DOHH2 (cell line): ENCODE measurements at regions not wholly inside any gene's neighbourhood (a gene's known extent, or its start where the extent isn't known, plus 50 kb on each side); places are given as distances from the start of the nearest gene placed in this dataset.

Experiments
- H3F3A ChIP-seq: fragments of 200-600 bp; sonication (generic), shearing (Covaris generic); 2 replicates; pipeline ENCODE4 v1.6.0; 2016; ENCODE audit warnings: antibody characterized with exemption, mild to moderate bottlenecking; ENCODE audit not compliant: control insufficient read depth, insufficient read depth
- H3K27ac ChIP-seq: fragments of 200-600 bp; sonication (generic); 2 replicates; pipeline ENCODE4 v1.5.1; 2014; ENCODE audit warnings: low read depth, mild to moderate bottlenecking, low read length, moderate library complexity
- H3K27me3 ChIP-seq: fragments of 200-600 bp; sonication (generic); 2 replicates; pipeline ENCODE4 v1.6.1; 2014; ENCODE audit warnings: mild to moderate bottlenecking, low read length, mixed read lengths; ENCODE audit not compliant: control insufficient read depth
- H3K36me3 ChIP-seq: fragments of 200-600 bp; sonication (generic); 2 replicates; pipeline ENCODE4 v1.6.1; 2014; ENCODE audit warnings: mild to moderate bottlenecking, low read length, moderate library complexity, mixed read lengths; ENCODE audit not compliant: control insufficient read depth
- H3K4me1 ChIP-seq: fragments of 200-600 bp; sonication (generic); 2 replicates; pipeline ENCODE4 v1.6.1; 2014; ENCODE audit warnings: mild to moderate bottlenecking, low read length, mixed read lengths; ENCODE audit not compliant: control insufficient read depth
- H3K4me2 ChIP-seq: fragments of 200-600 bp; sonication (generic); 2 replicates; pipeline ENCODE4 v1.6.0; 2014; ENCODE audit warnings: mild to moderate bottlenecking, low read length, moderate library complexity
- H3K4me3 ChIP-seq: fragments of 200-600 bp; sonication (generic); 2 replicates; pipeline ENCODE4 v1.5.1; 2014; ENCODE audit warnings: mild to moderate bottlenecking, low read length, mixed read lengths
- H3K79me2 ChIP-seq: fragments of 200-600 bp; sonication (generic); 2 replicates; pipeline ENCODE4 v1.6.1; 2014; ENCODE audit warnings: mild to moderate bottlenecking, low read length, mixed read lengths; ENCODE audit not compliant: control insufficient read depth
- H3K9me2 ChIP-seq: fragments of 200-600 bp; sonication (generic); replicated peaks from 2 replicates; pipeline ENCODE4 v1.6.1; 2014; ENCODE audit warnings: mild to moderate bottlenecking, low read length, mixed read lengths; ENCODE audit not compliant: control insufficient read depth
- H3K9me3 ChIP-seq: fragments of 200-600 bp; sonication (generic); 2 replicates; pipeline ENCODE4 v1.6.1; 2014; ENCODE audit warnings: antibody characterized with exemption, low read length, mixed read lengths; ENCODE audit not compliant: control insufficient read depth, insufficient read depth
- H4K20me1 ChIP-seq: fragments of 200-600 bp; sonication (generic); 2 replicates; pipeline ENCODE4 v1.6.0; 2014; ENCODE audit warnings: low read depth, mild to moderate bottlenecking, antibody characterized with exemption, low read length, moderate library complexity; ENCODE audit not compliant: control insufficient read depth, insufficient read depth
- EZH2phosphoT487 ChIP-seq: fragments of 200-600 bp; sonication (generic); IDR thresholded peaks from 2 replicates; pipeline ENCODE4 v1.6.1; 2017; ENCODE audit warnings: borderline replicate concordance, mild to moderate bottlenecking, antibody characterized with exemption, low read length, moderate library complexity, mixed read lengths
- TF ChIP-seq, protein P1 (sequence below): fragments of 200-600 bp; sonication (generic); IDR thresholded peaks from one replicate; pipeline ENCODE4 v1.5.1; 2014; ENCODE audit warnings: antibody characterized with exemption, mild to moderate bottlenecking, low read depth, low read length; ENCODE audit not compliant: poor library complexity, severe bottlenecking

DNA sequence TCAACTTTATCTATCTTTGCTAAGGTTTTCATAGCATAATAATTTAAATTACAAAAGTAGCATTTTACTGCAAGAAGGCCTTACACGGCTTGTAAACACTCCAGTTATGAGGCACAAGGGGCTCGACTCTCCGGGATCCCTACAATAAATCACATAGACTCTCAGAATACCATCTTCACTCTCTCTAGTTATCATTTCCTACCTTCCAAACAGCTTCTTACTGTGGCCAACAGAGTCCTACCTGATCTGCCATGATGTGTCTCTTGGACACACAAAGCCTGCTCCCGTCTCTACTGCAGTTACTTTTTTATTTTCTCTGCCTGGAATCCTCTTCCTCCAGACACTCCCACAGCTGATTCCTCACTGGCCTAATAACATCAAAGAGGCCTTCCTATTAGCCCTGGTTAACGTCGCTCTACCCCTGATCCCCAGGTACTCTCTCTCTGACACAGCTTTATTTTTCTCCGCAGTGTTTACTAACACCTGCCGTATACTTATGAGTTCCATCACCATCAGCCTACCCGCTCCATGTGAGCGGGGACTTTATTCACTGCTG, 559.6 kb upstream of the DIPK2B start:
- no peaks in the 10 kb centered on the region for H3F3A ChIP-seq
- H3K79me2 ChIP-seq = no peaks in the 10 kb centered on the region
- no peak overlapping the region for H3K4me3 ChIP-seq

DNA sequence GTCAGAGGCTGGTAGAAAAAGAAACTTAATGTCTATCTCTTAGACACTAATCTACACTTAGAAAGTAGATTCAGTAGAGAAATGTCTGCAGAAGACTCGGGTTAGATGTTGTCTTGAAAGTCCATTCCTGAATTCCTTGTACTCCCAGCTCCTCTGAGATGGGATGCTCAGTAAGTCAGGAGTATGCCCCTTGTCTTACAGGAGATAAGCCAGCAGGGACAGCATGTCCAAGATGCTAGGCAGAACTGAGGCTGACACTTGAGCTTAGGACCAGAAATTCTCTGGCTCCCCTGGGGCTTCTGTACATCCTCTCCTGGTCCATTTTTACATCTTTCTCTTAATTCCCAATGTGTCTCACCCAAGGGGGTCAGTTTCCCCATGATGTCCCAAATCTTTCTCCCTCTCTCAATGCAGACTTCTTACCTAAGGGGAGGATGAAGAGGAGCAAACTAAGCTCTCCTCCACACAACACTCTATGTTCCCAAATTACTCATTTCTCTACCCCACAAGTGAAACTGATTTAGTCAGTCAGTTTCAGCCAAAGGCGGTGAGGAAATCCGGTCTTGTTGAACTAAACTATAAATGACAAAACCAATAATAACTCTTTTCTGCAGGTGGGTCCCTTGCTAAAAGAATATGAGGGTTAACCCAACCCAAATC, 558.2 kb upstream of the DIPK2B start:
- Histone ChIP-seq H3K9me3 (no peaks in the 10 kb centered on the region), H3K27ac (no peak overlapping the region), H3K4me1 (no peaks in the 10 kb centered on the region), H3K36me3 (no peaks in the 10 kb centered on the region), H3F3A (no peaks in the 10 kb centered on the region), H3K4me2 (no peak overlapping the region), H3K4me3 (no peak overlapping the region), H3K79me2 (no peaks in the 10 kb centered on the region), H3K9me2 (no peaks in the 10 kb centered on the region), H4K20me1 (no peaks in the 10 kb centered on the region), H3K27me3 (no peaks in the 10 kb centered on the region)
- TF ChIP-seq, protein P1, sequence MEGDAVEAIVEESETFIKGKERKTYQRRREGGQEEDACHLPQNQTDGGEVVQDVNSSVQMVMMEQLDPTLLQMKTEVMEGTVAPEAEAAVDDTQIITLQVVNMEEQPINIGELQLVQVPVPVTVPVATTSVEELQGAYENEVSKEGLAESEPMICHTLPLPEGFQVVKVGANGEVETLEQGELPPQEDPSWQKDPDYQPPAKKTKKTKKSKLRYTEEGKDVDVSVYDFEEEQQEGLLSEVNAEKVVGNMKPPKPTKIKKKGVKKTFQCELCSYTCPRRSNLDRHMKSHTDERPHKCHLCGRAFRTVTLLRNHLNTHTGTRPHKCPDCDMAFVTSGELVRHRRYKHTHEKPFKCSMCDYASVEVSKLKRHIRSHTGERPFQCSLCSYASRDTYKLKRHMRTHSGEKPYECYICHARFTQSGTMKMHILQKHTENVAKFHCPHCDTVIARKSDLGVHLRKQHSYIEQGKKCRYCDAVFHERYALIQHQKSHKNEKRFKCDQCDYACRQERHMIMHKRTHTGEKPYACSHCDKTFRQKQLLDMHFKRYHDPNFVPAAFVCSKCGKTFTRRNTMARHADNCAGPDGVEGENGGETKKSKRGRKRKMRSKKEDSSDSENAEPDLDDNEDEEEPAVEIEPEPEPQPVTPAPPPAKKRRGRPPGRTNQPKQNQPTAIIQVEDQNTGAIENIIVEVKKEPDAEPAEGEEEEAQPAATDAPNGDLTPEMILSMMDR = no peak
- no peak for TF ChIP-seq EZH2phosphoT487

More for the DNA sequence above, 559.6 kb upstream of the DIPK2B start:
- no peaks in the 10 kb centered on the region for H3K36me3 ChIP-seq
- H3K27ac ChIP-seq = no peak overlapping the region
- no peak for TF ChIP-seq EZH2phosphoT487
- TF ChIP-seq, protein P1 = no peak
- H3K4me2 ChIP-seq = no peak overlapping the region
- H3K27me3 ChIP-seq = no peaks in the 10 kb centered on the region
- no peaks in the 10 kb centered on the region for H3K9me3 ChIP-seq
- H3K4me1 ChIP-seq = no peaks in the 10 kb centered on the region
- H4K20me1 ChIP-seq = no peaks in the 10 kb centered on the region
- H3K9me2 ChIP-seq = no peaks in the 10 kb centered on the region

DNA sequence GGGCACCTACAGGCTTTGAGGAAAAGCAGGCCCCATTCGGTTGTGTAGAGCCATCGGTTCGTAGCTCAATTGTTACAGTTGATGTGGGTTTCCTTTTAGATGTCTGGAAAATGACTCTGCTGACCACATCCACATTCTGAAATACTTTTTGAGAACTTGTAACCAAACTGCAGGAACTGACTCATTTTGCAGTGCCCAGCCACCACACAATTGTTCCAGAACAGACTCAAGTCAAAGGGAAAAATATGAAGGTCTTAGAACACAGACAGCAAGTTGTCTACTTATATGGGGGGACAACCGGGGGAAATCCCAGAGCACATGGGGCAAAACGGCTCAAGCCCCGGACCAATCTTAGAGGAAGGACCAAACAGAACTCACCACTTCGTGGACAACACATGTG, 557.6 kb upstream of the DIPK2B start:
- Histone ChIP-seq H3K4me1 (no peaks in the 10 kb centered on the region), H3F3A (no peaks in the 10 kb centered on the region), H3K4me2 (no peak overlapping the region), H3K9me3 (no peaks in the 10 kb centered on the region), H3K36me3 (no peaks in the 10 kb centered on the region), H3K27ac (no peak overlapping the region), H3K4me3 (no peak overlapping the region), H4K20me1 (no peaks in the 10 kb centered on the region), H3K27me3 (no peaks in the 10 kb centered on the region), H3K9me2 (no peaks in the 10 kb centered on the region), H3K79me2 (no peaks in the 10 kb centered on the region)
- TF ChIP-seq EZH2phosphoT487 = no peak
- TF ChIP-seq, protein P1 = no peak
